ENCODE measurements at regions not wholly inside any gene's neighbourhood (a gene's known extent, or its start where the extent isn't known, plus 50 kb on each side); places are given as distances from the start of the nearest gene placed in this dataset.

DNA sequence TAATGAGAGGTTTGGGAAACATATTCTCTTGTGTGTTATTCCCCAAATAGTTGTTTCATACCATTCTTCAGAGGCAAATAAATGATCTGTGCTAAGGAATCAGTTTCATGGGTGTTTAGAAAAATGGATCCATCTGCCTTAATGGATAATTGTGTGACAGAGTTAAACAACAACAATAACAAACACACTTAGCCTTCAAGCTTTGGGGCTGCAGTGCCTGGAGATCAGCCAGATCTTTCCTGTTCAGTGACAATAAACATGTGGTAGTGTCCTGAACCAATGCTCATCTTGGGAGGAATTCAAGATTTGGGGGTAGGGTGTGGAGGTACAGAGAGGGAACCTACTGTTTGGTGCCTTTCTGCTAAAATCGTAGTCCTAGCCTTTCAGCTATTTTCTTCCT is 93.7 kb upstream of the PRICKLE1 start:
- ChIA-PET POLR2A (no interaction called here), CTCF (no interaction called here), RAD21 (ENCODE audit: low non-redundant PET in 1 of 2, low total read pairs in 2 of 2, uncharacterized antibody in 2 of 2, unreplicated experiment in 2 of 2) (no interaction called here)
- no peak overlapping the region for H3K4me2 ChIP-seq (ENCODE audit: low read length)
- H3K4me3 ChIP-seq (replicated peaks in 1 of 2; ENCODE audit: low read depth in 1 of 2, low read length in 2 of 2), result no peak overlapping the region
- TF ChIP-seq FOSL1 (IDR thresholded peaks at IDR 0.05; ENCODE audit: low read depth) (no peak), ZFX (IDR thresholded peaks at IDR 0.05) (no peak), SIN3A (IDR thresholded peaks at IDR 0.05; ENCODE audit: low read depth) (no peak), SP1 (IDR thresholded peaks at IDR 0.05; ENCODE audit: low read depth) (no peak)
- TF ChIP-seq, protein P1, sequence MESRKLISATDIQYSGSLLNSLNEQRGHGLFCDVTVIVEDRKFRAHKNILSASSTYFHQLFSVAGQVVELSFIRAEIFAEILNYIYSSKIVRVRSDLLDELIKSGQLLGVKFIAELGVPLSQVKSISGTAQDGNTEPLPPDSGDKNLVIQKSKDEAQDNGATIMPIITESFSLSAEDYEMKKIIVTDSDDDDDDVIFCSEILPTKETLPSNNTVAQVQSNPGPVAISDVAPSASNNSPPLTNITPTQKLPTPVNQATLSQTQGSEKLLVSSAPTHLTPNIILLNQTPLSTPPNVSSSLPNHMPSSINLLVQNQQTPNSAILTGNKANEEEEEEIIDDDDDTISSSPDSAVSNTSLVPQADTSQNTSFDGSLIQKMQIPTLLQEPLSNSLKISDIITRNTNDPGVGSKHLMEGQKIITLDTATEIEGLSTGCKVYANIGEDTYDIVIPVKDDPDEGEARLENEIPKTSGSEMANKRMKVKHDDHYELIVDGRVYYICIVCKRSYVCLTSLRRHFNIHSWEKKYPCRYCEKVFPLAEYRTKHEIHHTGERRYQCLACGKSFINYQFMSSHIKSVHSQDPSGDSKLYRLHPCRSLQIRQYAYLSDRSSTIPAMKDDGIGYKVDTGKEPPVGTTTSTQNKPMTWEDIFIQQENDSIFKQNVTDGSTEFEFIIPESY (IDR thresholded peaks at IDR 0.05; ENCODE audit: extremely low read depth, insufficient replicate concordance, low read length), result no peak
- TF ChIP-seq, protein P2, sequence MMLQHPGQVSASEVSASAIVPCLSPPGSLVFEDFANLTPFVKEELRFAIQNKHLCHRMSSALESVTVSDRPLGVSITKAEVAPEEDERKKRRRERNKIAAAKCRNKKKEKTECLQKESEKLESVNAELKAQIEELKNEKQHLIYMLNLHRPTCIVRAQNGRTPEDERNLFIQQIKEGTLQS (IDR thresholded peaks at IDR 0.05), result no peak
- TF ChIP-seq, protein P3, sequence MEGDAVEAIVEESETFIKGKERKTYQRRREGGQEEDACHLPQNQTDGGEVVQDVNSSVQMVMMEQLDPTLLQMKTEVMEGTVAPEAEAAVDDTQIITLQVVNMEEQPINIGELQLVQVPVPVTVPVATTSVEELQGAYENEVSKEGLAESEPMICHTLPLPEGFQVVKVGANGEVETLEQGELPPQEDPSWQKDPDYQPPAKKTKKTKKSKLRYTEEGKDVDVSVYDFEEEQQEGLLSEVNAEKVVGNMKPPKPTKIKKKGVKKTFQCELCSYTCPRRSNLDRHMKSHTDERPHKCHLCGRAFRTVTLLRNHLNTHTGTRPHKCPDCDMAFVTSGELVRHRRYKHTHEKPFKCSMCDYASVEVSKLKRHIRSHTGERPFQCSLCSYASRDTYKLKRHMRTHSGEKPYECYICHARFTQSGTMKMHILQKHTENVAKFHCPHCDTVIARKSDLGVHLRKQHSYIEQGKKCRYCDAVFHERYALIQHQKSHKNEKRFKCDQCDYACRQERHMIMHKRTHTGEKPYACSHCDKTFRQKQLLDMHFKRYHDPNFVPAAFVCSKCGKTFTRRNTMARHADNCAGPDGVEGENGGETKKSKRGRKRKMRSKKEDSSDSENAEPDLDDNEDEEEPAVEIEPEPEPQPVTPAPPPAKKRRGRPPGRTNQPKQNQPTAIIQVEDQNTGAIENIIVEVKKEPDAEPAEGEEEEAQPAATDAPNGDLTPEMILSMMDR (IDR thresholded peaks at IDR 0.05 in 2 of 3, conservative IDR thresholded peaks at IDR 0.05 in 1 of 3; ENCODE audit: borderline replicate concordance in 1 of 3, insufficient read depth in 1 of 3, low read depth in 2 of 3, low read length in 2 of 3), result no peak
- H3K4me1 ChIP-seq (ENCODE audit: control insufficient read depth in 1 of 2, insufficient read depth in 2 of 2, low read length in 2 of 2), result peaks cover 0 to 8% of the 10 kb centered on the region in 2 experiments; a peak in 1 of 4 replicates
- H2AFZ ChIP-seq (ENCODE audit: low read depth, low read length, poor library complexity, severe bottlenecking), result no peak overlapping the region
- H3K27ac ChIP-seq (ENCODE audit: low read depth, low read length), result no peak overlapping the region
- no peaks in the 10 kb centered on the region for H4K20me1 ChIP-seq (ENCODE audit: insufficient read depth)
- H3K36me3 ChIP-seq (ENCODE audit: control insufficient read depth in 1 of 2, insufficient read depth in 2 of 2, low read length in 2 of 2), result no peaks in the 10 kb centered on the region
- BruUV-seq (replicated peaks), result no TSS peak
- H3K27me3 ChIP-seq (ENCODE audit: insufficient read depth, low read length), result no peaks in the 10 kb centered on the region
- intact Hi-C loops (cut with micrococcal nuclease), result no loop called here
- H3K9me2 ChIP-seq (ENCODE audit: insufficient read depth), result no peaks in the 10 kb centered on the region
- H3K79me2 ChIP-seq (ENCODE audit: insufficient read depth, low read length), result no peaks in the 10 kb centered on the region
- DNase-seq (ENCODE audit: low read depth, low spot score) (no peak), ATAC-seq (no peak)
- H3K9ac ChIP-seq (ENCODE audit: low read length), result no peak overlapping the region
- H3K9me3 ChIP-seq (ENCODE audit: control insufficient read depth in 1 of 2, insufficient read depth in 1 of 2, low read depth in 1 of 2, low read length in 2 of 2), result no peaks in the 10 kb centered on the region
